Putamen (tissue), 1 donor: ENCODE measurements at regions not wholly inside any gene's neighbourhood (a gene's known extent, or its start where the extent isn't known, plus 50 kb on each side); places are given as distances from the start of the nearest gene placed in this dataset.

Source experiments
- DNase-seq: peaks from one replicate; pipeline ENCODE4 v3.0.0-alpha.2; 2016; ENCODE audit warnings: low spot score

- DNase-seq, result no peak
These were observed 313.5 kb upstream of the MSX2 start for GRCh38 chr5:174410716-174411478.

DNA sequence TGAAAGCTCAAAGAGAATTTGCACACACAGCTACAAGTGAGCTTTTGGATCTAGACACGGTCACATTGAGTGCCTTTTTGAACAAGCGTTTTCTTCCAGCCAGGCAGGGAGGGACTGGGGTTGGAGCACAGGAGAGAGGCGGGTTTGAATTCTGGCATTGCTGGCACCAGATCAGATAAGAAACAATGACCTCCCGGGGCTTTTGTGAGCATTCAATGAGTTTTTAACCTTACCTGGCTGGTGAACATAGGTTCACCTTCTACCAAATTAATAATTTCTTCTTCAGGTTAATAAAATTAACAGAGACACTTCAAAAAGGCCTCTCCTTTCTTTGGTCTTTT, 312.9 kb upstream of the MSX2 start:
- DNase-seq, result no peak

GRCh38 chr5:174412374-174412773, 312.0 kb upstream of the MSX2 start:
- no peak for DNase-seq

DNA sequence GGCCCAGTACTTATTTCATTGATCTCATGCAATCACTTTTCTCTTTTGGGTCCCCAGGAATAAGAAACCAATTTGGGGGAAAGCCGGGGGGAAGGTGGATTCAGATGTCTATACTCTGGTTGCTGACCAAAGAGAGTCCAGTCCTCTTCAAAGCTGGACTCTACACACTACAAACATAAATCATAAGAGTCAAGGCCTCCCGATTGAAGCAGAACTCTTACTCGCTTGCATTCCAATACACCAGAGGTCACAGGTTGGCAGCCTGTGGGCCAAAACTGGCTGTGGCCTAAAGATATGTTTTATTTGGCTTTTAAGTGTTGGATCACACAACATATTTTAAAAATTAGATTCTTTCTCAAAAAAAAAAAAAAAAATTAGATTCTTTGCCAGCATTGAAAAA, 311.4 kb upstream of the MSX2 start:
- DNase-seq, result no peak

GRCh38 chr5:174413567-174414314, 310.6 kb upstream of the MSX2 start:
- no peak for DNase-seq

GRCh38 chr5:174414315-174414710, 310.1 kb upstream of the MSX2 start:
- DNase-seq, result no peak

DNA sequence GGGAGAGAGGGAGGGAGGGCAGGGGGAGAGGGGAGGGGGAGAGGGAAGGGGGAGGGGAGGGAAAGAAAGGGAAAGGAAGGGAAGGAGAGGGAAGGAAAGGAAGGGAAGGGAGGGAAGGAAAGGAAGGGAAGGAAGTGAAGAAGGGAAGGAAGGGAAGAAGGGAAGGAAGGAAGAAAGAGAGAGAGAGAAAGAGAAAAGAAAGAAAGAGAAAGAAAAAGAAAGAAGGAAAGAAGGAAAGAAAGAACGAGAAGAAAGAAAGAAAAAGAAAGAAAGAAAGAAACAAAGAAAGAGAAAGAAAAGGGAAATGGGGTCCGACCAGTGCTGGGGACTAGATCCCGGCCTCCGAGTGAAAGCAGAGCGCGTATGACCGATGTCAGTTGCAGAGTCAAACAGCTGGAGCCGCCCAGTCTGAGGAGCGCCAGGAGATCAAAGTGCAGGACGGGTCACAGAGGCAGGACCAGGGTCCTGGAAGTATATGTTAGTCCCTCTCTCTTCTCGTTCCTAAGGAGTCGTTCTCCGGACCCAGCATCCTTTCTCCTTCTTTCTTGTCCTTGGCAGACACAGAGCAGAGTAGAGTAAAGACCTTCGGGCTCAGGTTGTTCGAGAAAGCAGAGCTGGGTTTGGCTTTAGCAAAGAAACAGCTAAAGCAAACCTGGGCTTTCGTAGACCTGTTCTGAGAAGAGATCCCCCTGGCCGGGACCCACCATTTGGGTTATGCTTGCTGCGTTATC, 305.4 kb upstream of the MSX2 start:
- DNase-seq, result no peak

- DNase-seq, result peak; percentile 92
These were observed 304.7 kb upstream of the MSX2 start for GRCh38 chr5:174419540-174420132.

DNA sequence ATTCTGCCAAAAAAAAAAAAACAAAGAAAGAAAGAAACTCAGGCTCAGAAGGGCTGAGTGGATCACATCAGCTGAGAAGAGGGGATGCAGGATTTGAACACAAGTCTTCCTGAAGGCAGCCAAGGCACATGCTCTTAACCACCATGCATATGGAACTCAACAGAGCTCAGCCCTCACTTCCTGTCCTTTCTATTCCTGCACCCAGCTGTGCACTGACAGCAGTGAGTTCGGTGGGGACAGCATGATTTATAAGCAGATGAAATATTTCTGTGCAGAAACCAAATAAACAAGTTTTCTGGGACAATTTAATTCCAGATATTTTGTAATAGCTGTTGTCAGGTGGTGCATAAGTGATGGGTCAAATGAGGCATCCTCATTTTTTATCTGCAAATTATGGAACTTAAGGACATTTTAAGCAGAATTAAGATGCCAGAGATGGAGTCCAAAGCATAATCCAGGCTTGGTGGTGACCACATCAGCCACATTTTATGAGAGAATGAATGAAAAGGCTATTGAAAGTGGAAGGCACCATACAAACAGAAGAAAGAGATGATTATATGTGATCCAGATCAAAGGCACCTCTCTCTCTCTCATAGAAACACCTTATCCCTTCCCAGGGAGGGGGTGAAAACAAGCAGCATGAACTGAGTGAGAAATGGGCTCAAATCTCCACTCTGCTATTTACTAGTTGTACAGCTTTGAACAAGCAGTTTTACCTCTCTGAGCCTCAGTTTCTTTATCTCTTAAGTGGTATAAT, 303.6 kb upstream of the MSX2 start:
- DNase-seq, result no peak

DNA sequence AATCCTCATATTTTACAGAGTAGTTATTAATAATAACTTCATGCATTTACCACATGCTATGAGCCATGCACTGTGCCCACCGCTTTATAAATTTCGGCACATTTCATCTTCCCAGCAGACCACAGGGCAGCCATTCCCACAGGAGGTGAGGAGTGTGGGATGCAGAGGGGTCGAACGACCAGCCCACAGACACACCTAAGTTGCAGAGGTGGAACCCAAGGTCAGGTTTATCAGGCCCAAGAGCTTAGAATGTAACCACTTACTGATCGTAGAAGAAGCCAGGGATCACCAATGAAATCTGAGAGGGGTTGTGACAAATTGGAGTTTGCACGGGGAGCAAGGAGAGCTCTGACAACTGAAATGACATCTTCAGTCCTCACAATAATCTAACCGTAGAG, 303.0 kb upstream of the MSX2 start:
- no peak for DNase-seq

GRCh38 chr5:174423558-174423957, 300.8 kb upstream of the MSX2 start:
- DNase-seq, result no peak

GRCh38 chr5:174424219-174425053, 299.9 kb upstream of the MSX2 start:
- DNase-seq, result peak; percentile 74

- DNase-seq, result no peak
These were observed 299.0 kb upstream of the MSX2 start for GRCh38 chr5:174425271-174425963.

- no peak for DNase-seq
These were observed 298.5 kb upstream of the MSX2 start for GRCh38 chr5:174425964-174426290.

DNA sequence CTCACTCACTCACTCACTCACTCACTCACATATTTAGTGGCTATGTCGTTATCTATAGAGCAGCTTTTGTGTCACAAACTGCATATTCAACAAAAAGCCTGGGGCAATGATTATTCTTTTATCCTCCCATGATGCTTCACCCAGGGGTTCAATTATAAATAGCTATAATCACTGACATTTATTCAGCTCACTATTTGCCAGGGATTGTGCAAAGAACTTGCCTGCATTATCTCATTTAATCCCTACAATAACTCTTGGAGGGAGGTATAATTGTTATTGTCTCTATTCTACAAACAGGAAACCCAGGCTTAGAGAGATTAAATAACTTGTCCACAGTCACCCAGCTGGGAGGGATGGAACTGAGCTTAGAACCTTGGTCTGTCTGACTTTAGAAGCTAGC, 298.0 kb upstream of the MSX2 start:
- DNase-seq, result no peak

DNA sequence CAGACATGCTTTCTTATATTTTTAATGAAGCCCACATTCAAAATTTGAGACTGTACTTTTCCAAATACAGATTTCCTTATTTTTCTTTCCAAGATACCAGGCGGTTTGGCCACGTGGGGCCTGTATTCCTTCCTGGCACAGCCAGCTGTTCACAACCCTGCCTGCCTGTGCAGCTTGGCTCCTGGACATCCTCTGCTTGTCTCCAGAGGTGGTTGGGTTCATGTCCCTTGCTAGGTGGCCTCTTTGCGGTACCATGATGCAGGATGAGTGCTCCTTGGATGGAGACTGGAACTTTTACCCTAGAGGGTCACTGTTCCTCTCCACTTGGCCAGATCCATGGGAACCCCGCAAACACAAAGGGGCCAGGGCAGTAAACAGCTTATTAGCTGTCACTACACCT, 297.5 kb upstream of the MSX2 start:
- DNase-seq, result no peak

DNA sequence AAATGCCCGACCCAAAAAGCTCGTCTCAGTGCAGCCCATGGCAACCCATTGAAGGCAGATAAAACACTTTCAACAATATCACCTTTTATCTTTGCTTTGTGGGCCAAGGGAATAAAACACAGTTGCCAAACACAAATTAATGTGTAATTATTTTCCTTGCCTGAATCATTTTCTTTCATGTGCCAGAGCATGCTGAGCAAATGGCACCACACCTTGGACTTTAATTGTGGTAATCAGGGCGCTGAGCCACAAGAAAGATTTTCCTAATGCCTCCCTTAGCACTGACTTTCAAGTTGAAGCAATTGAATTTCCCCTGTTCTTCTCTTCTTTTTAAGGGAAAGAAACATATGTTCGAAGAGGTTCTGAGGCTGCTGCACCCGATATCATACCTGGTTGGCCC, 297.1 kb upstream of the MSX2 start:
- DNase-seq, result no peak

GRCh38 chr5:174428895-174429294, 295.5 kb upstream of the MSX2 start:
- no peak for DNase-seq

- no peak for DNase-seq
These were observed 293.4 kb upstream of the MSX2 start for GRCh38 chr5:174430940-174431339.

DNA sequence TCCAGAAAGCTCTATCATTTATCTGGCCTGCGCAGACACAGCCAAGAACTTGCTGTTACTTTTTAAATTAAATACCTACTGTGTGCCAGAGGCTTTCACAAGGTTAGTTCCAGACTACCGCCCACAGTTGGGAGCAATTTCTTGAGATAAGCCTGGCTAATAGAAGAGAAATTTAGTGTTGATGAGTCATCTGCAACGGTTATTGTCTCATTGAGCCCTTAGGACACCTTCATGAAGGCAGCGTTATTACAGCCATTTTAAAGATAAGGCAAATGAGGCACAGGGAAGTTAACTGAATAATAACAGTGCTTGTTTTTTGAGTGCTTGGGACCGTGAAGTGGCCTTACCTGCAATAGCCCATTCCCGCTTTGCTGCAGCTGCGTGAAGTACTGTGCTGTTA, 292.9 kb upstream of the MSX2 start:
- DNase-seq, result no peak

DNA sequence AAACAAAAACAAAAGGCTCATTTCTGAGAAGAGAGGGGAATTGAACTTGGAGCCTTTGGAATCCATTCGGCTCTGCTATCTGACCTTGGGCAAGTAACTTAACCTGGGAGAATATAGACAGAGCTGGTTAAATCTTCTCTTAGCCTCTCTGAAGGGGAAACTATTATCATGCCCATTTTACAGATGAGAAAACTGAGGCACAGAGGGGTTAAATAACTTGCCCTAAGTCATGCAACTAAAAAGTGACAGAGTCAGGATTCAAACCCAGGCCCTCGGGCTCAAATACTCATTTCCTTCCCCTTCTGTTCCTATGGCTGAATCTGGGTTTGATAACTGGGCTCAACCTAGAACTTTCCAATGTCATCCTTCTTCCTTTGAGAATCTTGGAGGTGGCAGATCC, 291.3 kb upstream of the MSX2 start:
- no peak for DNase-seq
